ENCODE measurements at regions not wholly inside any gene's neighbourhood (a gene's known extent, or its start where the extent isn't known, plus 50 kb on each side); places are given as distances from the start of the nearest gene placed in this dataset.

GRCh38 chr13:109447667-109448066, 338.7 kb downstream of the IRS2 start:
- DNase-seq (ENCODE audit: low read depth, low spot score), result no peak

- DNase-seq (ENCODE audit: low read depth, low spot score), result no peak
Observed at GRCh38 chr13:109440320-109440719, 346.1 kb downstream of the IRS2 start.

DNA sequence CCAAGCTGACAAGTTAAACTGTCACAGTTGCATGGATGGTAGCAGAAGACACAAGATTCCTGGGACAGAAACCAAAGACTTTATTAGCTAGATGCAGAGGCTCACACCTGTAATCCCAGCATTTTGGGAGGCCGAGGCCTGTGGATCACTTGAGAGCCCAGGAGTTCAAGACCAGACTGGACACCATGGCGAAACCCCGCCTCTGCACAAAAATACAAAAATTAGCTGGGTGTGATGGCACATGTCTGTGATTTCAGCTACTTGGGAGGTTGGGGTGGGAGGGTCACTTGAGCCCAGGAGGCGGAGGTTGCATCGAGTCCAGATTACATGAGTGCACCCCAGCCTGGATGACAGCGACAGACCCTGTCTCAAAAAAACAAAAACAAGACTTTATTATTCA, 346.6 kb downstream of the IRS2 start:
- DNase-seq (ENCODE audit: low read depth, low spot score), result no peak

DNA sequence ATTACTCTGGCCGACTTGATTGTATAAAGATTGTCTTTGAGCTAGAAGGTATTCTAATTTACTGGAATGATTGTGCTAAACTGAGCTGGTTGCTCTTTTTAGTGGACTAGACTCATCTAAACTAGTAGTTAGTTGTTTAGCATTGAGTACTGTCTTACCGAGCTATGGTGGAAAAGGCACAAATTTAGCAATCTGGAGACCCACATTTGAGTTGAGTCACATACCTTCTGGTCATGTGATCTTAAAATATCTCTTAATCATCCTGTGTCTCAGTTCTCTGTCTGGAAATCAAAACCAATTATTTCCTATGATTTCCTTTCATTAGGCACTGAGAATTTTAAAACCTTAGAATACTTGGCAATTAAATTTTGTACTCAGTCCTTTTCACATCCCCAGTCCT, 349.5 kb downstream of the IRS2 start:
- DNase-seq (ENCODE audit: low read depth, low spot score), result no peak

- DNase-seq (ENCODE audit: low read depth, low spot score), result no peak
Observed at GRCh38 chr13:109436055-109436622, 350.2 kb downstream of the IRS2 start.

DNA sequence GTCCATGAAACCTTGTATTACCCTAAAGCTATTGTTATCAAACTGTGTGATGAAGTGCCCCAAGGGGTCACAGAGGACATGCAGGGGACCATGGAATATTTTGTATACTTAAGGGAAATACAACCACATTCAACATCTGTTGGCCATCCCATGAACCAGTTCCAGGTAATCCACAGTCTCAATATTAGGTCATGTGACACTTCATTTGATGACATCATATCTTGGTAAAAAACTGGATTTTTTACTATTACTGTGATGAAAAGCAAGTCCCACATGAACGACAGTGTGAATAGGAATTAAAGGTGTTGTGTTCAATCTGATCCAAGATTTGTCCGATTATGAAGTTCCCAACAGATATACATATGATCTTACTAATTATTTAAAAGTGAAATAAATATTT, 355.2 kb downstream of the IRS2 start:
- no peak for DNase-seq (ENCODE audit: low read depth, low spot score)

- DNase-seq (ENCODE audit: low read depth, low spot score), result no peak
Observed at GRCh38 chr13:109428146-109428545, 358.2 kb downstream of the IRS2 start.

GRCh38 chr13:109427695-109428094, 358.7 kb downstream of the IRS2 start:
- no peak for DNase-seq (ENCODE audit: low read depth, low spot score)

DNA sequence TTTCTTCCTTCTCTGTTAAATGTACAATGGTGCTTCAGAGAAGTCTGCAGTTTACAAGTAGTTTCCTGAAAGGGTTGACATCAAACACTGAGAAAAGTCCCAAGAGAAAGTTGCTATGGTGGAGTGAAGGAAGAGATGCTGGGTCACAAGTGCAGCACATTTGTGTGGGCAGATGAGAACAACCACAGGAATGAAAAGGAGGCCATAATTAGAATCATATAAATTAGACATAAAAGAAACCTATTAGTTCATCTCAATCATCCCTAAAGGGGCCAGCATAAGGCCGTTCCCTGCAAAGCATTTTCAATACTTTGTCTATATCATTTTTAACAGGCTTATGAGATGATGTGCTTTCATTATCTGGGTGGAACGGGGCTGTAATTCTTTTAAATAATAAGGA, 359.2 kb downstream of the IRS2 start:
- no peak for DNase-seq (ENCODE audit: low read depth, low spot score)

DNA sequence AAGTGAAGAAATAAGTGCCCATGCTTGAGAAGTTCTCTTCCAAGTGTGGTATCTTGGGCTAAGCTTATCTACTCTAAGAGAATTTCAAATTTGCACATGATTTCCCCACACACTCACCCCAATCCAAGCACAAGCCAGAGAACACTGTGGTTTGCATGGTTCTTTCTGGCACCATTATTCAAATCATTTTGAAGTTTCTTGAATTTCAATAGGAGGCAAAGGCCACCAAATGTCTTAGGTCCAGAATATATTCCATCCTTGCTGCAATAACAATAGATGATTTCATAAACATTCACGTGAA, 359.7 kb downstream of the IRS2 start:
- no peak for DNase-seq (ENCODE audit: low read depth, low spot score)

DNA sequence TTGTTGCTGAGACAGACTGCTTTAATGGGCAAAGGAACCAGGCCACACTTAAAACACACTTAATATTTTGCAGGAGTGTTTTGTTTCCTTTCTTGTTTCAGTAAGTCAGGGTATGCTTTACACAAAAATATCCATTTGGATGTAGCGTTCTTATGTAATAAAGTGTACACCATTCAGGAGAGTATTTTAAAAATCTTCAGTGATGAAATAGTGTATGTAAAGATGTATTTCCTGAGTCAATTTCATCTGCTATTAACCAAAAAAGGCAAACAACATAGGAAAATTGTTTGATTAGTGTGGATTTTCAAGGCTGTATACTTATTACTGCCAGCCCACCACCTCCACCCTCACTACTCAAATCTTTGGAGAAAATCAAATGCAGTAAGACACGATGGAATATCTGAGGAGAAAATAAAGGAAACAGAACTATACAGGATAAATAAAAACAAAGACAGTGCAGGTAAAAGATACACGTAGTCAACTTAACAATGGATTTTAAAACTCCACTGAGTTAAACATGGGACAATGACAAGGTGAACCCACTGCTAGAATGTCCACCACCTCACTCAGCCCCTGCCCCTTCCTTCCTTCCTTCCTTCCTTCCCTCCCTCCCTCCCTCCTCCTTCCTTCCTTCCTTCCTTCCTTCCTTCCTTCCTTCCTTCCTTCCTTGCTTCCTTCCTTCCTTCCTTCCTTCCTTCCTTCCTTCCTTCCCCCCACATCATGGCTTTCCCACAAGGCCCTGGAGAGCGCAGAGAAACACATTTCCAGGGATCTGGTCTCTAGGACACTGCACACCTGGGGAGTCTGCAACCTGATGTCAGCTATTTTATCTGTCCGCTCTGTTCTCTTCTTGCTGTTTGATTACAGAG, 360.3 kb downstream of the IRS2 start:
- DNase-seq (ENCODE audit: low read depth, low spot score), result no peak

- no peak for DNase-seq (ENCODE audit: low read depth, low spot score)
Observed at GRCh38 chr13:109422161-109422560, 364.2 kb downstream of the IRS2 start.

DNA sequence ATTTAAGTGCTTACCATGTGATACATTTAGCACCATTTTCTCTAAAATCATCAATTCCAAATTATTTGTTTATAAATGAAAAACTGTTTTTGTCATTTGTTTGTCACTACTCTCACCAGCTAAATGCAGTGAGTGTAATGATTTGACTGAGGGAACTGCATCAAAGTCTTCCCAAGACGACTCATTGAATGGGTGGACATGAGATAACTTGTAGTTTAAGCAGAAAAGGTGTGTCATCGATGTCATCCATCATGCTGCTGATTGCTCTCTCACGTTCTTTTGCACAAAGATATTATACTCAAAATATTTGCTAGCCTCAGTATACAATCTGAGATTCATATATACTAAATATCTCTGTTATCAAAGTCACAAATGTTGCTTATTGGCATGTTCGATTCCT, 366.5 kb downstream of the IRS2 start:
- DNase-seq (ENCODE audit: low read depth, low spot score), result no peak

- DNase-seq (ENCODE audit: low read depth, low spot score), result no peak
Observed at GRCh38 chr13:109418111-109418510, 368.3 kb downstream of the IRS2 start.

- DNase-seq (ENCODE audit: low read depth, low spot score), result no peak
Observed at GRCh38 chr13:109416001-109416400, 370.4 kb downstream of the IRS2 start.

GRCh38 chr13:109415057-109415456, 371.3 kb downstream of the IRS2 start:
- no peak for DNase-seq (ENCODE audit: low read depth, low spot score)

DNA sequence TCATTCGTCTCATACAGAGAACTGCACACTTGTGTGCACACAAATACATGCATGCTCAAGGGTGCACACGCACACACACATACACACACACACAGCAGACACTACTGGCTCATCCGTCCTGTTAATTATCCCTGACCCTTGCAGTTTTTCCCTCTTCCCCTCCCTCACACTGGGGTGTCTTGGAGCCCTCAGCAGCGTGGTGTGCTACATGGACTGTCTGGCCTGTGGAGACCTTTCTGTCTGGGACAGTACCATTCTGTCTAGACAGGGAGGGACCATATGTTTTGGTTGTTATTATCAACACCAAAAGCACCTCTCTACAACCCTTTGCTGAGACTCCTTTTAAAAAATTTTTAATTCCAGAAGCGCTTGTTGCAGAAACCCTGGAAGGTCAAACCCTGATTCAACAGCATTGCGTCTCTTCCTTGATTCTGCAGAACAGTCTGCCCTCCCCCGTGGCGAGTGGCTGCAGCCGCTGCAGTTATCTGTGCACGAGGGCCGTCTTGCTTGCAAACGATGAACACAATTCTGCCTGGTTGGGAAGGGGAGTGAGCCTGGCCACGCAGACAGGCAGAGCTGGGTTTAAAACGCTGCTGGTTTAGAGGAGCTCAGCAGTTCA, 374.0 kb downstream of the IRS2 start:
- DNase-seq (ENCODE audit: low read depth, low spot score), result peak; percentile 23

DNA sequence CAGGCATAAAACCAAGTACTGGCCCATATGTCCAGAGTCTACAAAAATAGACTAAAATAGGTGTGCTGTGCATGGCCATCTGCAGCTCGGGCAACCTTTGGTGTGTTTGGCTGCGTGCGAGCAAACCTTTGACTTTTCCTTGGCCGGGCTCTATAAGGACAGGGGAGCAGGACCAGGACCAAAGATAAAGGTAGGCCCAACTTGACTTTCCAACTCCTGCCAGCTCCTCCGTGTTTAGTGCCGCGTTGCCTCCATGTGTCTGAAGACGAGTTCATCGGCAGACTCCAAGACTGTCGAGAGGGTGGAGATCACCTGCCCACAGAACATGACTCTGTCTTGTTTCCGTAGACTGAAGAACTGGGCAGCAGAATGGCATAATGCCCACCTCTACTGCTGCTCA, 375.5 kb downstream of the IRS2 start:
- no peak for DNase-seq (ENCODE audit: low read depth, low spot score)

DNA sequence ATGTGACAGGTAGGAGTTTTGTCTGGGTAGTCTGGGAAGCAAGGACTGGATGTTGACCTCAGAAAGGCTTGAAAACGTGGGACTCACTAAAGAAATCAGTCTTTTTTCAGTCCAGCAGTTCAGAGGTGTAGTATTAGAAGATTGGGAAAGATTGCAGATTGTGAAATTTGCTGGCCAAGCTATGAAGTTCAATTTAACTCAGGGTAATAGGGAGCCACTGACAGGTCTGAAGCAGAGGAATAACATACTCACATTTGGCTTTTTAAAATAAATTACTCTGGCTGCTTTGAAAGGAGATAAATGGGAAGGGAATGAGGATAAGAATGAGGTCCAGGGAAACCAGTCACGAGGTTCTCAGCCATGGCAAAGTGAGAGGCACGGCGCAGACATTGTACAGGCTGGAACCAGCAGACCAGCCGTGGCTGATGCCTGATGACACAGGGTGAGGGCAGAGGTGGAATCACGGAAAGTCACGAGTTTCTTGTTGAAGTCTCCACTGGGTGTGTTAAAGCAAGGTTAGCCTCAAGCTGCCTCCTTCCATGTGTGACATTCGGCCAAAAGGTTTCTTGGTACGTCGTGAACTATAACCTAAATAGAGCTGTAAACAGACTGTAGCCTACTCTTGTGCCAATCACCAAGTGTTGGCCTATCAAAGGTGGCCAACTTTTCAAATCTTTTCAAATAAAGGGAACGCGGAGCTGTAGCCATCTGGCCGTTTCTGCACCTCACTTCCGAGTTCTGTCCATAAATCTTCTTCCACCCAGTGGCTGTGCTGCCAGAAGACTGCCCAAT, 377.6 kb downstream of the IRS2 start:
- no peak for DNase-seq (ENCODE audit: low read depth, low spot score)

- DNase-seq (ENCODE audit: low read depth, low spot score), result no peak
Observed at GRCh38 chr13:109406376-109406992, 379.9 kb downstream of the IRS2 start.

DNA sequence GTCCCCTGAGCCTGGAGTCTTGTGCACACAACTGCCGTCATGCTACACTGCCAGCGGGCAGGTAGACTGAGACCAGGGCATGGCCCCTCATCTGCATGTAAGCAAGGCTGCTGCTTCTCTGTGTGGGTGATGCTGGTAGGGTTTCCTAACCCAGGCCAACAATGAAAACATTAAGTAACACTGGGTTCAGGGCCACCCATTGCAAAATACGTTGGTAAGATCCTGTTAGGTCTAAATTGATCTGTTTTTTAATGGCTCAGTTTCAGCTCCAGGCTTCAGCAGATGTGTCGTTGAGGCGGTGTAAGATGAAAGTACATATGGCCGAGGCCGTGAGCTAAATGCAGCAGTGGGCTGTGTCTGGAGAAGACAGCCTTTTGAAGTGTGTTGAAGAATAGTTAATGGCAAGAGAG, 383.4 kb downstream of the IRS2 start:
- no peak for DNase-seq (ENCODE audit: low read depth, low spot score)

- no peak for DNase-seq (ENCODE audit: low read depth, low spot score)
Observed at GRCh38 chr13:109401891-109402290, 384.5 kb downstream of the IRS2 start.
